Body of pancreas (tissue), 4 donors: ENCODE measurements at regions not wholly inside any gene's neighbourhood (a gene's known extent, or its start where the extent isn't known, plus 50 kb on each side); places are given as distances from the start of the nearest gene placed in this dataset.

Experiments used
- POLR2A ChIP-seq, 3 donors: fragments of 450-650 bp; IDR thresholded peaks; one replicate each; pipeline ENCODE4 v1.6.1; 2016; ENCODE audit warnings: antibody characterized with exemption in 3 of 3, mild to moderate bottlenecking in 2 of 3
- TF ChIP-seq, protein P1 (sequence below), 7 experiments: fragments of 450-650 bp in 4 of 7; fragments of 200-600 bp in 3 of 7; sonication (generic) in 3 of 7; IDR thresholded peaks; one replicate each; pipeline ENCODE4 v1.5.1; 2016 to 2019; ENCODE audit warnings: antibody characterized with exemption in 7 of 7

DNA sequence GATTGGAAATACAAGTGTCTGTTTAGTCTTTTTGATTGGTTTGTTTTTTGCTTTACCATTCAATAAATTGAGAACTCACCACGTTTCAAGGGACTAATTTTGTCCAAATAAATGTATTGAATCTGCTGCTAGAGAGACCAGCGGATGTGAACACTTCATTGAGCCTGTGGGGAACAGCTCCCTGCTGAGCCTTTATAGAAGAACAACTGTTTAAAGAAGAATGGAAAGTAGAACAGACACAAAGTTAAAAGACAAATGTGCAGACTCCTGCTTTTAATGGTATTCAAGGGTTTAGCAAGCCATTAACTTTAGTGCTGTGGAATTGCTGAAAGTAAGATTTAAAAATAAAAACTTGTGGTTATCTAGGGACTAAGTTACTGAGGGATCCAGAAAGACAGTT is 817.7 kb upstream of the B3GALT2 start:
- TF ChIP-seq, protein P1, sequence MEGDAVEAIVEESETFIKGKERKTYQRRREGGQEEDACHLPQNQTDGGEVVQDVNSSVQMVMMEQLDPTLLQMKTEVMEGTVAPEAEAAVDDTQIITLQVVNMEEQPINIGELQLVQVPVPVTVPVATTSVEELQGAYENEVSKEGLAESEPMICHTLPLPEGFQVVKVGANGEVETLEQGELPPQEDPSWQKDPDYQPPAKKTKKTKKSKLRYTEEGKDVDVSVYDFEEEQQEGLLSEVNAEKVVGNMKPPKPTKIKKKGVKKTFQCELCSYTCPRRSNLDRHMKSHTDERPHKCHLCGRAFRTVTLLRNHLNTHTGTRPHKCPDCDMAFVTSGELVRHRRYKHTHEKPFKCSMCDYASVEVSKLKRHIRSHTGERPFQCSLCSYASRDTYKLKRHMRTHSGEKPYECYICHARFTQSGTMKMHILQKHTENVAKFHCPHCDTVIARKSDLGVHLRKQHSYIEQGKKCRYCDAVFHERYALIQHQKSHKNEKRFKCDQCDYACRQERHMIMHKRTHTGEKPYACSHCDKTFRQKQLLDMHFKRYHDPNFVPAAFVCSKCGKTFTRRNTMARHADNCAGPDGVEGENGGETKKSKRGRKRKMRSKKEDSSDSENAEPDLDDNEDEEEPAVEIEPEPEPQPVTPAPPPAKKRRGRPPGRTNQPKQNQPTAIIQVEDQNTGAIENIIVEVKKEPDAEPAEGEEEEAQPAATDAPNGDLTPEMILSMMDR (IDR thresholded peaks at IDR 0.05): no peak
- no peak for TF ChIP-seq POLR2A (IDR thresholded peaks at IDR 0.05)
